ENCODE measurements at regions not wholly inside any gene's neighbourhood (a gene's known extent, or its start where the extent isn't known, plus 50 kb on each side); places are given as distances from the start of the nearest gene placed in this dataset.

DNA sequence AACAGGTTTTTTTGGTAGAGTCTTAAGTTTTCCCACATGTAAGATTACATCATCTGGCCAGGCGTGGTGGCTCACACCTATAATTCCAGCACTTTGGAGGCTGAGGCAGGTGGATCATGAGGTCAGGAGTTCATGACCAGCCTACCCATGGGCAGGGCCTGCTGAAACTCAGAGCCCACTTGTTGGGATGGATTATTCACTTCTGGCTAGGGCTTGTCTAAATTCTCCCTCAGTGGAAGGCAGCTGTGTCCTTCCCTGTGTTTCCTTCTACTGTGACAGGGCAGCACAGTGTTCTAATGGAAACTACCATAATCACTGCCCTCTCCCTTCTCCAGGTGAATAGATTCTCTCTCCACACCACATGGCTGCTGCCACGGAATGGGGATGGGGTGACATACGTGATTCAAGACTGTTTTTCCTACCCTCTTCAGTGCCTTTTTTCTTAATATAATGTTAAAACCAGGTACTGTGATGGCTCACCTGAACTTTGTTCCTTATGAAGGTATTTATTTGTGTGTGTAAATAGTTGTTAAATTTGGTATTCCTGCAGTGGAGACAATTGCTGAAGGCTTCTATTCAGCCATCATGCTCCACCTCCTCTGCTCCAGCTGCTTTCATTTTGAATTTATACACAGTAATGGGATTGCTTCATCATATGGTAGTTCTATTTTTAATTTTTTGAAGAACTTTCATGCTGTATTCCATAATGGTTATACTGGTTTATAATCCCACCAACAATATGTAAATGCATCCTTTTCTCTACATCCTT, 287.2 kb upstream of the HS3ST1 start:
- Histone ChIP-seq H3K9me2 (ENCODE audit: insufficient read depth, low read length) (no peaks in the 10 kb centered on the region), H3K4me2 (ENCODE audit: low read length) (no peak overlapping the region), H4K20me1 (ENCODE audit: insufficient read depth) (no peaks in the 10 kb centered on the region), H3K4me3 (ENCODE audit: low read length) (no peak overlapping the region), H3K9me3 (ENCODE audit: low read length) (peaks cover 2% of the 10 kb centered on the region), H3F3A (ENCODE audit: insufficient read depth, low read length, poor library complexity, severe bottlenecking) (no peaks in the 10 kb centered on the region), H3K9ac (ENCODE audit: low read length) (no peak overlapping the region), H3K27me3 (ENCODE audit: insufficient read depth, low read depth, low read length) (no peaks in the 10 kb centered on the region), H2AFZ (ENCODE audit: low read depth, low read length) (no peak overlapping the region), H3K27ac (ENCODE audit: low read length) (no peak overlapping the region), H3K36me3 (ENCODE audit: insufficient read depth, low read length) (no peaks in the 10 kb centered on the region), H3K79me2 (replicated peaks; ENCODE audit: insufficient read depth, low read length) (no peaks in the 10 kb centered on the region)
- TF ChIP-seq EZH2 (IDR thresholded peaks at IDR 0.05; ENCODE audit: borderline replicate concordance, insufficient read depth, low read length, poor library complexity, severe bottlenecking): no peak
- no peak for TF ChIP-seq SMC3 (conservative IDR thresholded peaks at IDR 0.05; ENCODE audit: poor library complexity)
- TF ChIP-seq, protein P1, sequence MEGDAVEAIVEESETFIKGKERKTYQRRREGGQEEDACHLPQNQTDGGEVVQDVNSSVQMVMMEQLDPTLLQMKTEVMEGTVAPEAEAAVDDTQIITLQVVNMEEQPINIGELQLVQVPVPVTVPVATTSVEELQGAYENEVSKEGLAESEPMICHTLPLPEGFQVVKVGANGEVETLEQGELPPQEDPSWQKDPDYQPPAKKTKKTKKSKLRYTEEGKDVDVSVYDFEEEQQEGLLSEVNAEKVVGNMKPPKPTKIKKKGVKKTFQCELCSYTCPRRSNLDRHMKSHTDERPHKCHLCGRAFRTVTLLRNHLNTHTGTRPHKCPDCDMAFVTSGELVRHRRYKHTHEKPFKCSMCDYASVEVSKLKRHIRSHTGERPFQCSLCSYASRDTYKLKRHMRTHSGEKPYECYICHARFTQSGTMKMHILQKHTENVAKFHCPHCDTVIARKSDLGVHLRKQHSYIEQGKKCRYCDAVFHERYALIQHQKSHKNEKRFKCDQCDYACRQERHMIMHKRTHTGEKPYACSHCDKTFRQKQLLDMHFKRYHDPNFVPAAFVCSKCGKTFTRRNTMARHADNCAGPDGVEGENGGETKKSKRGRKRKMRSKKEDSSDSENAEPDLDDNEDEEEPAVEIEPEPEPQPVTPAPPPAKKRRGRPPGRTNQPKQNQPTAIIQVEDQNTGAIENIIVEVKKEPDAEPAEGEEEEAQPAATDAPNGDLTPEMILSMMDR (IDR thresholded peaks at IDR 0.05; ENCODE audit: poor library complexity, severe bottlenecking): no peak
- TF ChIP-seq EP300 (conservative IDR thresholded peaks at IDR 0.05; ENCODE audit: poor library complexity, severe bottlenecking): no peak
- no peak for TF ChIP-seq MXI1 (conservative IDR thresholded peaks at IDR 0.05; ENCODE audit: poor library complexity, severe bottlenecking)
- TF ChIP-seq, protein P2, sequence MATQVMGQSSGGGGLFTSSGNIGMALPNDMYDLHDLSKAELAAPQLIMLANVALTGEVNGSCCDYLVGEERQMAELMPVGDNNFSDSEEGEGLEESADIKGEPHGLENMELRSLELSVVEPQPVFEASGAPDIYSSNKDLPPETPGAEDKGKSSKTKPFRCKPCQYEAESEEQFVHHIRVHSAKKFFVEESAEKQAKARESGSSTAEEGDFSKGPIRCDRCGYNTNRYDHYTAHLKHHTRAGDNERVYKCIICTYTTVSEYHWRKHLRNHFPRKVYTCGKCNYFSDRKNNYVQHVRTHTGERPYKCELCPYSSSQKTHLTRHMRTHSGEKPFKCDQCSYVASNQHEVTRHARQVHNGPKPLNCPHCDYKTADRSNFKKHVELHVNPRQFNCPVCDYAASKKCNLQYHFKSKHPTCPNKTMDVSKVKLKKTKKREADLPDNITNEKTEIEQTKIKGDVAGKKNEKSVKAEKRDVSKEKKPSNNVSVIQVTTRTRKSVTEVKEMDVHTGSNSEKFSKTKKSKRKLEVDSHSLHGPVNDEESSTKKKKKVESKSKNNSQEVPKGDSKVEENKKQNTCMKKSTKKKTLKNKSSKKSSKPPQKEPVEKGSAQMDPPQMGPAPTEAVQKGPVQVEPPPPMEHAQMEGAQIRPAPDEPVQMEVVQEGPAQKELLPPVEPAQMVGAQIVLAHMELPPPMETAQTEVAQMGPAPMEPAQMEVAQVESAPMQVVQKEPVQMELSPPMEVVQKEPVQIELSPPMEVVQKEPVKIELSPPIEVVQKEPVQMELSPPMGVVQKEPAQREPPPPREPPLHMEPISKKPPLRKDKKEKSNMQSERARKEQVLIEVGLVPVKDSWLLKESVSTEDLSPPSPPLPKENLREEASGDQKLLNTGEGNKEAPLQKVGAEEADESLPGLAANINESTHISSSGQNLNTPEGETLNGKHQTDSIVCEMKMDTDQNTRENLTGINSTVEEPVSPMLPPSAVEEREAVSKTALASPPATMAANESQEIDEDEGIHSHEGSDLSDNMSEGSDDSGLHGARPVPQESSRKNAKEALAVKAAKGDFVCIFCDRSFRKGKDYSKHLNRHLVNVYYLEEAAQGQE (IDR thresholded peaks at IDR 0.05; ENCODE audit: borderline replicate concordance): no peak
- no peak for TF ChIP-seq TAF1 (IDR thresholded peaks at IDR 0.05; ENCODE audit: low read depth)
- no peak for TF ChIP-seq RAD21 (conservative IDR thresholded peaks at IDR 0.05)
- no peak for TF ChIP-seq POLR2AphosphoS5 (IDR thresholded peaks at IDR 0.05)

DNA sequence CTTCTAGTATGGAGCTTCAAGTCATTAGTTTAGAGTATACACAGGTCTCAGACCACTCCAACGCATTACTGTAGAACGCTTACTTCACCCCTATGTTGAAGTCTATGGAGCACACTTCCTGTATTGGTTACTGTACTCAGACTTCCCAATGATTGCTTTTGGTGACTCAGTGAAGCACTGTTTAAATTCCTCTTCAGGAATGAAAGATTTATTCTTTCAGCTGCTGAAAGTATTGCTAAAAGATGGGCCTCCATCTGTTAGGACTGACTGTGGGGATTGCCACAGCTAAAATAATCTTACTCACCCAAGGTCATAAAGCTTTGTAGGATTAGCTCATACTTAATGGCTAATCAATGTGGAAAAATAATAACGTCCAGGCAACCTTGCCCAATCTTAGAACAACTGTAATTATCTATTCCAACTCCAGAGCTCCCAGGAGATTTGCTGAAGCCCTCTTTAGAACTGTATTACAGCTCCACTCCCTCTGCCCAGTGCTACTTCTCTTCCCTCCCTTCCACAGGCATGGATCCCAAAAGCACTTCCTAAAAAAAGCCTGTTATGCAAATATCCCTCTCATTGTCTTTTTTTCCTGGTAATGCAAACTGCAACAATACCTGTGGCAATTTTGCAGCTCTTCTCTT, 281.9 kb upstream of the HS3ST1 start:
- H3K9me2 ChIP-seq (ENCODE audit: insufficient read depth, low read length): no peaks in the 10 kb centered on the region
- H3K4me3 ChIP-seq (ENCODE audit: low read length): no peak overlapping the region
- no peaks in the 10 kb centered on the region for H3K9me3 ChIP-seq (ENCODE audit: low read length)
- no peaks in the 10 kb centered on the region for H4K20me1 ChIP-seq (ENCODE audit: insufficient read depth)
- no peaks in the 10 kb centered on the region for H3F3A ChIP-seq (ENCODE audit: insufficient read depth, low read length, poor library complexity, severe bottlenecking)
- no peaks in the 10 kb centered on the region for H3K79me2 ChIP-seq (replicated peaks; ENCODE audit: insufficient read depth, low read length)
- no peak overlapping the region for H2AFZ ChIP-seq (ENCODE audit: low read depth, low read length)
- no peaks in the 10 kb centered on the region for H3K36me3 ChIP-seq (ENCODE audit: insufficient read depth, low read length)
- no peak overlapping the region for H3K27ac ChIP-seq (ENCODE audit: low read length)
- no peaks in the 10 kb centered on the region for H3K27me3 ChIP-seq (ENCODE audit: insufficient read depth, low read depth, low read length)
- H3K9ac ChIP-seq (ENCODE audit: low read length): no peak overlapping the region
- no peak overlapping the region for H3K4me2 ChIP-seq (ENCODE audit: low read length)
- no peak for TF ChIP-seq EZH2 (IDR thresholded peaks at IDR 0.05; ENCODE audit: borderline replicate concordance, insufficient read depth, low read length, poor library complexity, severe bottlenecking)
- no peak for TF ChIP-seq EP300 (conservative IDR thresholded peaks at IDR 0.05; ENCODE audit: poor library complexity, severe bottlenecking)
- no peak for TF ChIP-seq MXI1 (conservative IDR thresholded peaks at IDR 0.05; ENCODE audit: poor library complexity, severe bottlenecking)
- TF ChIP-seq RAD21 (conservative IDR thresholded peaks at IDR 0.05): no peak
- TF ChIP-seq SMC3 (conservative IDR thresholded peaks at IDR 0.05; ENCODE audit: poor library complexity): no peak
- TF ChIP-seq TAF1 (IDR thresholded peaks at IDR 0.05; ENCODE audit: low read depth): no peak
- TF ChIP-seq POLR2AphosphoS5 (IDR thresholded peaks at IDR 0.05): no peak
- TF ChIP-seq, protein P2 (IDR thresholded peaks at IDR 0.05; ENCODE audit: borderline replicate concordance): no peak
- TF ChIP-seq, protein P1 (IDR thresholded peaks at IDR 0.05; ENCODE audit: poor library complexity, severe bottlenecking): no peak
